ENCODE measurements at regions not wholly inside any gene's neighbourhood (a gene's known extent, or its start where the extent isn't known, plus 50 kb on each side); places are given as distances from the start of the nearest gene placed in this dataset.

DNA sequence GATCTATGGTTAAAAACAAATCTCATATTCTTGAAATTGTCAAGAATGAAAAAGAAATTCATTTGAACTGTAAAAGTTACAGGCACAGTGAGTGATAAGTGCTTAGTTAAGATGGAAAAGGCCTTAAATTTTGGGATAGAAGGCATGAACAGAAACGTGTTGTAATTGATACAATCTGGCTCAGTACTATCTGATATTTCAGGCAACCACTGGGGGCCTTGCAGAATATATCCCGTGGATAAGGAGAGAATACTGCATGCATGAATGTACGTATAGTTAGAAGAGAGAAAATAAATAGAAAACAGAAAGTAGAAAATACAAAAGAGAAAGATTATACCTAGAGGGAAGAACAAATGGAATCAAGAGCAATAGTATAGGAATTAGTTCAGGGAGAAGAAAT lies 741.4 kb upstream of the CCDC54 start:
- TF ChIP-seq POLR2AphosphoS5 (IDR thresholded peaks at IDR 0.05) (no peak), POLR2A (IDR thresholded peaks at IDR 0.05; ENCODE audit: low read depth) (no peak), EP300 (IDR thresholded peaks at IDR 0.05) (no peak)
- TF ChIP-seq, protein P1, sequence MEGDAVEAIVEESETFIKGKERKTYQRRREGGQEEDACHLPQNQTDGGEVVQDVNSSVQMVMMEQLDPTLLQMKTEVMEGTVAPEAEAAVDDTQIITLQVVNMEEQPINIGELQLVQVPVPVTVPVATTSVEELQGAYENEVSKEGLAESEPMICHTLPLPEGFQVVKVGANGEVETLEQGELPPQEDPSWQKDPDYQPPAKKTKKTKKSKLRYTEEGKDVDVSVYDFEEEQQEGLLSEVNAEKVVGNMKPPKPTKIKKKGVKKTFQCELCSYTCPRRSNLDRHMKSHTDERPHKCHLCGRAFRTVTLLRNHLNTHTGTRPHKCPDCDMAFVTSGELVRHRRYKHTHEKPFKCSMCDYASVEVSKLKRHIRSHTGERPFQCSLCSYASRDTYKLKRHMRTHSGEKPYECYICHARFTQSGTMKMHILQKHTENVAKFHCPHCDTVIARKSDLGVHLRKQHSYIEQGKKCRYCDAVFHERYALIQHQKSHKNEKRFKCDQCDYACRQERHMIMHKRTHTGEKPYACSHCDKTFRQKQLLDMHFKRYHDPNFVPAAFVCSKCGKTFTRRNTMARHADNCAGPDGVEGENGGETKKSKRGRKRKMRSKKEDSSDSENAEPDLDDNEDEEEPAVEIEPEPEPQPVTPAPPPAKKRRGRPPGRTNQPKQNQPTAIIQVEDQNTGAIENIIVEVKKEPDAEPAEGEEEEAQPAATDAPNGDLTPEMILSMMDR (IDR thresholded peaks at IDR 0.05) = no peak

Data from esophagus muscularis mucosa (tissue), 4 donors.